ENCODE measurements at regions not wholly inside any gene's neighbourhood (a gene's known extent, or its start where the extent isn't known, plus 50 kb on each side); places are given as distances from the start of the nearest gene placed in this dataset.

GRCh38 chr7:10038351-10038750 is 935.3 kb upstream of the PHF14 start:
- TF ChIP-seq CTCF (IDR thresholded peaks at IDR 0.05), result no peak
- no peak for DNase-seq
- Mint-ChIP-seq H3K4me1 (no peaks in the 10 kb centered on the region), H3K4me3 (no peak overlapping the region), H3K9me3 (no peaks in the 10 kb centered on the region), H3K27me3 (ENCODE audit: low read depth, poor library complexity) (no peaks in the 10 kb centered on the region), H3K27ac (no peak overlapping the region), H3K36me3 (ENCODE audit: low read depth) (no peaks in the 10 kb centered on the region)

- no peaks in the 10 kb centered on the region for H3K36me3 Mint-ChIP-seq (ENCODE audit: low read depth)
- no peak for TF ChIP-seq CTCF (IDR thresholded peaks at IDR 0.05)
- H3K27ac Mint-ChIP-seq, result no peak overlapping the region
- no peak for DNase-seq
- H3K4me1 Mint-ChIP-seq, result no peaks in the 10 kb centered on the region
- H3K4me3 Mint-ChIP-seq, result no peak overlapping the region
- H3K27me3 Mint-ChIP-seq (ENCODE audit: low read depth, poor library complexity), result no peaks in the 10 kb centered on the region
- H3K9me3 Mint-ChIP-seq, result no peaks in the 10 kb centered on the region
Measured at GRCh38 chr7:10040674-10041073, 933.0 kb upstream of the PHF14 start.

GRCh38 chr7:10070899-10071298 is 902.8 kb upstream of the PHF14 start:
- Mint-ChIP-seq H3K36me3 (ENCODE audit: low read depth) (no peaks in the 10 kb centered on the region), H3K27me3 (ENCODE audit: low read depth, poor library complexity) (peaks cover 9% of the 10 kb centered on the region), H3K9me3 (no peaks in the 10 kb centered on the region), H3K4me3 (no peak overlapping the region), H3K27ac (no peak overlapping the region), H3K4me1 (no peaks in the 10 kb centered on the region)
- DNase-seq, result no peak
- no peak for TF ChIP-seq CTCF (IDR thresholded peaks at IDR 0.05)

GRCh38 chr7:10075866-10076265 is 897.8 kb upstream of the PHF14 start:
- Mint-ChIP-seq H3K27ac (no peak overlapping the region), H3K9me3 (no peaks in the 10 kb centered on the region), H3K27me3 (ENCODE audit: low read depth, poor library complexity) (peaks cover 5% of the 10 kb centered on the region), H3K36me3 (ENCODE audit: low read depth) (no peaks in the 10 kb centered on the region), H3K4me1 (no peaks in the 10 kb centered on the region), H3K4me3 (no peak overlapping the region)
- no peak for TF ChIP-seq CTCF (IDR thresholded peaks at IDR 0.05)
- DNase-seq, result no peak

GRCh38 chr7:10076660-10077300 is 896.9 kb upstream of the PHF14 start:
- no peak for TF ChIP-seq CTCF (IDR thresholded peaks at IDR 0.05)
- no peaks in the 10 kb centered on the region for H3K9me3 Mint-ChIP-seq
- no peak for DNase-seq
- peaks cover 5% of the 10 kb centered on the region for H3K27me3 Mint-ChIP-seq (ENCODE audit: low read depth, poor library complexity)
- H3K36me3 Mint-ChIP-seq (ENCODE audit: low read depth), result no peaks in the 10 kb centered on the region
- no peaks in the 10 kb centered on the region for H3K4me1 Mint-ChIP-seq
- no peak overlapping the region for H3K4me3 Mint-ChIP-seq
- no peak overlapping the region for H3K27ac Mint-ChIP-seq

- Mint-ChIP-seq H3K27ac (no peak overlapping the region), H3K4me3 (no peak overlapping the region), H3K27me3 (ENCODE audit: low read depth, poor library complexity) (no peaks in the 10 kb centered on the region), H3K9me3 (no peaks in the 10 kb centered on the region), H3K36me3 (ENCODE audit: low read depth) (no peaks in the 10 kb centered on the region), H3K4me1 (peaks cover 7% of the 10 kb centered on the region)
- no peak for DNase-seq
- TF ChIP-seq CTCF (IDR thresholded peaks at IDR 0.05), result no peak
Measured at GRCh38 chr7:10079572-10079971, 894.1 kb upstream of the PHF14 start.
